CD4-positive, alpha-beta T cell (primary cell): ENCODE measurements at regions not wholly inside any gene's neighbourhood (a gene's known extent, or its start where the extent isn't known, plus 50 kb on each side); places are given as distances from the start of the nearest gene placed in this dataset.

Source experiments
- ATAC-seq: fragments of 200-7000 bp; cut with Tn5 transposase; one replicate; pipeline ENCODE4 v1.10.0; 2022; ENCODE audit warnings: mild to moderate bottlenecking; ENCODE audit not compliant: poor library complexity
- CTCF ChIA-PET: fragments of 350-600 bp; sonication (Branson Sonifier 250); formaldehyde crosslinking; loops from one replicate; lab custom pipeline; 2021; ENCODE audit warnings: antibody characterized with exemption, inconsistent platforms; lab: Charles Lee
- POLR2A ChIA-PET: fragments of 350-600 bp; sonication (Branson Sonifier 250); formaldehyde crosslinking; loops from one replicate; lab custom pipeline; 2021; ENCODE audit warnings: antibody characterized with exemption, inconsistent platforms; lab: Charles Lee
- DNase-seq, 14 experiments: peaks; one replicate each; pipeline ENCODE4 v3.0.0-alpha.2; 2013 to 2020; ENCODE audit warnings: mixed read lengths in 2 of 14
- H3K27ac ChIP-seq, 2 donors: one replicate each; pipeline versions ENCODE4 v1.5.1 to v1.7.0; 2013; ENCODE audit warnings: low read length in 2 of 2, low read depth in 1 of 2, mild to moderate bottlenecking in 1 of 2
- H3K27me3 ChIP-seq, 2 experiments: 1 replicate in 1 of 2; 2 replicates in 1 of 2; pipeline versions ENCODE4 v1.6.1 to v1.7.0; 2013; ENCODE audit warnings: low read length in 2 of 2, control low read depth in 1 of 2, mild to moderate bottlenecking in 1 of 2, moderate library complexity in 1 of 2; ENCODE audit not compliant: insufficient read depth in 2 of 2, control insufficient read depth in 1 of 2
- H3K36me3 ChIP-seq: one replicate; pipeline ENCODE4 v1.6.1; 2013; ENCODE audit warnings: low read length, control low read depth; ENCODE audit not compliant: insufficient read depth
- H3K4me1 ChIP-seq: one replicate; pipeline ENCODE4 v1.6.1; 2013; ENCODE audit warnings: low read length, control low read depth; ENCODE audit not compliant: insufficient read depth
- H3K4me3 ChIP-seq: one replicate; pipeline ENCODE4 v1.5.1; 2013; ENCODE audit warnings: mild to moderate bottlenecking, low read length, moderate library complexity
- H3K9me3 ChIP-seq, 2 experiments: 1 replicate in 1 of 2; 2 replicates in 1 of 2; pipeline versions ENCODE4 v1.6.1 to v1.7.0; 2013; ENCODE audit warnings: low read length in 2 of 2, mild to moderate bottlenecking in 2 of 2, control low read depth in 1 of 2, moderate library complexity in 1 of 2; ENCODE audit not compliant: control insufficient read depth in 1 of 2, insufficient read depth in 1 of 2
- H3K27ac Mint-ChIP-seq: one replicate; pipeline ENCODE4 v1.8.0; 2020; ENCODE audit warnings: mixed read lengths
- H3K27me3 Mint-ChIP-seq: one replicate; pipeline ENCODE4 v1.8.0; 2021; ENCODE audit warnings: mixed read lengths
- H3K36me3 Mint-ChIP-seq: one replicate; pipeline ENCODE4 v1.8.0; 2021; ENCODE audit warnings: low read depth, mixed read lengths
- H3K4me1 Mint-ChIP-seq: one replicate; pipeline ENCODE4 v1.8.0; 2021; ENCODE audit warnings: low read depth, mixed read lengths
- H3K4me3 Mint-ChIP-seq: one replicate; pipeline ENCODE4 v1.8.0; 2020; ENCODE audit warnings: mild to moderate bottlenecking, mixed read lengths
- H3K9me3 Mint-ChIP-seq: one replicate; pipeline ENCODE4 v1.8.0; 2020; ENCODE audit warnings: mixed read lengths
- intact Hi-C, 2 experiments: fragments of 100-400 bp; cut with DNase I in 1 of 2; cut with micrococcal nuclease in 1 of 2; formaldehyde crosslinking; loops; one replicate each; pipeline versions ENCODE4 v1.15.1 to v1.9.0; 2023 to 2025; cut with DNase I, micrococcal nuclease
- TF ChIP-seq, protein P1 (sequence below): fragments of 200-600 bp; IDR thresholded peaks from one replicate; pipeline ENCODE4 v1.8.0; 2022; ENCODE audit warnings: antibody characterized with exemption, mild to moderate bottlenecking

DNA sequence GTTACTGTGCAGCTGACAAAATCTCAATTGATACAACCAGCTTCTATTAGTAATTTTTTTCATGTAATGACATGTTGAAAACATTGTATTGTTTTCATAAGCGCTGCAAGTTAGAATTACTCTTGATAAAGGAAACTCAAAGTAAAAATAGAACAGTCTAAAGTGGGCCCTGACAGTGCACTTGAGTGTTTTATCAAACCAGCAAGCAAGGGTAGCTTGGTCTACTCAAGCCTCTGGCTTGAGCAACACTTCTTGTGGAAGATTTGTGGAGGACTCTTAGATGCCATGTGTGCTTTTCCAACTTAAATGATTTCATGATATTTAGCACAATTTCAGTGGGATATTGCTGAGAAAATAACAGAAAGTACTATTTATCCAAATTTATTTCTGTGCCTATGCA lies 575.7 kb upstream of the ZNF717 start:
- H3K27me3 Mint-ChIP-seq, result no peaks in the 10 kb centered on the region
- Histone ChIP-seq H3K4me3 (no peak overlapping the region), H3K9me3 (peaks cover 4 to 8% of the 10 kb centered on the region in 2 experiments), H3K4me1 (no peaks in the 10 kb centered on the region), H3K36me3 (no peaks in the 10 kb centered on the region), H3K27me3 (no peaks in the 10 kb centered on the region), H3K27ac (no peak overlapping the region)
- intact Hi-C loops, result loop anchor here in 1 of 2 experiments (5.0 kb wide), 1 partner anchor 211 kb away; no protein-coding TSS in a partner anchor
- H3K36me3 Mint-ChIP-seq, result no peaks in the 10 kb centered on the region
- ChIA-PET CTCF (no interaction called here), POLR2A (no interaction called here)
- H3K27ac Mint-ChIP-seq, result no peak overlapping the region
- peaks cover 8% of the 10 kb centered on the region for H3K9me3 Mint-ChIP-seq
- H3K4me1 Mint-ChIP-seq, result no peaks in the 10 kb centered on the region
- ATAC-seq (no peak), DNase-seq (no peak)
- H3K4me3 Mint-ChIP-seq, result no peak overlapping the region
- TF ChIP-seq, protein P1, sequence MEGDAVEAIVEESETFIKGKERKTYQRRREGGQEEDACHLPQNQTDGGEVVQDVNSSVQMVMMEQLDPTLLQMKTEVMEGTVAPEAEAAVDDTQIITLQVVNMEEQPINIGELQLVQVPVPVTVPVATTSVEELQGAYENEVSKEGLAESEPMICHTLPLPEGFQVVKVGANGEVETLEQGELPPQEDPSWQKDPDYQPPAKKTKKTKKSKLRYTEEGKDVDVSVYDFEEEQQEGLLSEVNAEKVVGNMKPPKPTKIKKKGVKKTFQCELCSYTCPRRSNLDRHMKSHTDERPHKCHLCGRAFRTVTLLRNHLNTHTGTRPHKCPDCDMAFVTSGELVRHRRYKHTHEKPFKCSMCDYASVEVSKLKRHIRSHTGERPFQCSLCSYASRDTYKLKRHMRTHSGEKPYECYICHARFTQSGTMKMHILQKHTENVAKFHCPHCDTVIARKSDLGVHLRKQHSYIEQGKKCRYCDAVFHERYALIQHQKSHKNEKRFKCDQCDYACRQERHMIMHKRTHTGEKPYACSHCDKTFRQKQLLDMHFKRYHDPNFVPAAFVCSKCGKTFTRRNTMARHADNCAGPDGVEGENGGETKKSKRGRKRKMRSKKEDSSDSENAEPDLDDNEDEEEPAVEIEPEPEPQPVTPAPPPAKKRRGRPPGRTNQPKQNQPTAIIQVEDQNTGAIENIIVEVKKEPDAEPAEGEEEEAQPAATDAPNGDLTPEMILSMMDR, result no peak

DNA sequence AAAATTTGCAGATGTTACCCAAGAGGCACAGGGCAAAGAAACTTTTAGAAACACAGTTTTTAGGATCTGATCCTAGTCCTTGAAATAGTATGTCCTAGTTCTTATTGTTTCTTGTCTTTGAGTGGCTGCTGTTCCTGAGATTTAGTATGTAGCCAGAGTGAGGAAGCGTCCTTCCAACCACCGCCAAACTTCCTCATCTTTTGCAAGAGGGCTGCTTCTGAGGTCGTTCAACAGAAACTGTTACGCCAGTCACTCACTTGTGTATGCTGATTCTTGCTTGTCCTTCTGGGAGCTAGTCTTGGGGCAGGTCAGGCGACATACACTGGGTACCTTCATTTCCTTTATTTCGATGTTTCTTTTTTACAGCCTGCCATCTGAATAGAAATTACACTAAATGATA lies 577.3 kb upstream of the ZNF717 start:
- peaks cover 8% of the 10 kb centered on the region for H3K9me3 Mint-ChIP-seq
- POLR2A ChIA-PET, result no interaction called here

DNA sequence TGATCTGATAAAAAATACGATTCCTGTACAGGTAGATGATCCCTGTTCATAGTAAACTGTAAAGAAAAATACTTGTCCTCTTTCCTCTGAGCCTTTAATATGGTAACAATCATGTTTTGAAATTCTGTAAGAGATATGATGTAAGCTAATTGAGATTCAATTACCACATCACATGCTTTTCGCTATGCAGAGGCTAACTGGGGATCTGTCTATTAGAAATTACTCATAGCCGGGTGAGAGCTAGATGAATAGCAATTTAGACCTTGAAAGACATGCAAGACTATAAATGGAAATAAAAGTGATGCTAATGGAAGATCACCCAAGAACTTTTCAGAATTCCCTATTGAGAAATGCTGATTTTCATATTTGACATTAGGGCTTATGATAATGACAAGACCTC lies 579.9 kb upstream of the ZNF717 start:
- intact Hi-C loops, result no loop called here
- TF ChIP-seq, protein P1, result no peak
- DNase-seq (no peak), ATAC-seq (no peak)
- no peak overlapping the region for H3K4me3 Mint-ChIP-seq
- POLR2A ChIA-PET, result no interaction called here
- Histone ChIP-seq H3K27me3 (no peaks in the 10 kb centered on the region), H3K4me3 (no peak overlapping the region), H3K9me3 (peaks cover 4 to 8% of the 10 kb centered on the region in 2 experiments), H3K36me3 (no peaks in the 10 kb centered on the region), H3K4me1 (no peaks in the 10 kb centered on the region), H3K27ac (no peak overlapping the region)
- no peaks in the 10 kb centered on the region for H3K36me3 Mint-ChIP-seq
- H3K4me1 Mint-ChIP-seq, result no peaks in the 10 kb centered on the region
- CTCF ChIA-PET, result no interaction called here
- H3K27ac Mint-ChIP-seq, result no peak overlapping the region
- H3K9me3 Mint-ChIP-seq, result peaks cover 4% of the 10 kb centered on the region
- H3K27me3 Mint-ChIP-seq, result no peaks in the 10 kb centered on the region

More for the DNA sequence above, 577.3 kb upstream of the ZNF717 start:
- Histone ChIP-seq H3K36me3 (no peaks in the 10 kb centered on the region), H3K27ac (no peak overlapping the region), H3K9me3 (peaks cover 4 to 8% of the 10 kb centered on the region in 2 experiments), H3K27me3 (no peaks in the 10 kb centered on the region), H3K4me3 (no peak overlapping the region), H3K4me1 (no peaks in the 10 kb centered on the region)
- TF ChIP-seq, protein P1, result no peak
- ATAC-seq (no peak), DNase-seq (no peak)
- CTCF ChIA-PET, result no interaction called here
- H3K4me3 Mint-ChIP-seq, result no peak overlapping the region
- intact Hi-C loops, result loop anchor here in 1 of 2 experiments (5.0 kb wide), 1 partner anchor 210 kb away; no protein-coding TSS in a partner anchor
- no peak overlapping the region for H3K27ac Mint-ChIP-seq
- no peaks in the 10 kb centered on the region for H3K4me1 Mint-ChIP-seq
- H3K27me3 Mint-ChIP-seq, result no peaks in the 10 kb centered on the region
- H3K36me3 Mint-ChIP-seq, result no peaks in the 10 kb centered on the region
